AG10803 (cell line): ENCODE measurements at regions not wholly inside any gene's neighbourhood (a gene's known extent, or its start where the extent isn't known, plus 50 kb on each side); places are given as distances from the start of the nearest gene placed in this dataset.

Source experiments
- DNase-seq: peaks from one replicate; pipeline ENCODE4 v3.0.0; 2010; ENCODE audit warnings: low read depth
- H3K4me3 ChIP-seq: 2 replicates; pipeline ENCODE4 v1.5.1; 2011; ENCODE audit warnings: mild to moderate bottlenecking, low read length, control low read depth
- TF ChIP-seq, protein P1 (sequence below): conservative IDR thresholded peaks from 2 replicates; pipeline ENCODE4 v1.5.1; 2011; ENCODE audit warnings: mild to moderate bottlenecking, low read length, control low read depth, inconsistent platforms

GRCh38 chr10:35921866-35922350 lies 279.8 kb upstream of the FZD8 start:
- no peak overlapping the region for H3K4me3 ChIP-seq
- DNase-seq = no peak
- TF ChIP-seq, protein P1, sequence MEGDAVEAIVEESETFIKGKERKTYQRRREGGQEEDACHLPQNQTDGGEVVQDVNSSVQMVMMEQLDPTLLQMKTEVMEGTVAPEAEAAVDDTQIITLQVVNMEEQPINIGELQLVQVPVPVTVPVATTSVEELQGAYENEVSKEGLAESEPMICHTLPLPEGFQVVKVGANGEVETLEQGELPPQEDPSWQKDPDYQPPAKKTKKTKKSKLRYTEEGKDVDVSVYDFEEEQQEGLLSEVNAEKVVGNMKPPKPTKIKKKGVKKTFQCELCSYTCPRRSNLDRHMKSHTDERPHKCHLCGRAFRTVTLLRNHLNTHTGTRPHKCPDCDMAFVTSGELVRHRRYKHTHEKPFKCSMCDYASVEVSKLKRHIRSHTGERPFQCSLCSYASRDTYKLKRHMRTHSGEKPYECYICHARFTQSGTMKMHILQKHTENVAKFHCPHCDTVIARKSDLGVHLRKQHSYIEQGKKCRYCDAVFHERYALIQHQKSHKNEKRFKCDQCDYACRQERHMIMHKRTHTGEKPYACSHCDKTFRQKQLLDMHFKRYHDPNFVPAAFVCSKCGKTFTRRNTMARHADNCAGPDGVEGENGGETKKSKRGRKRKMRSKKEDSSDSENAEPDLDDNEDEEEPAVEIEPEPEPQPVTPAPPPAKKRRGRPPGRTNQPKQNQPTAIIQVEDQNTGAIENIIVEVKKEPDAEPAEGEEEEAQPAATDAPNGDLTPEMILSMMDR = no peak

GRCh38 chr10:35916791-35917190 lies 274.7 kb upstream of the FZD8 start:
- TF ChIP-seq, protein P1 = peak; percentile 28; the same call in 1 of the 2 replicates
- H3K4me3 ChIP-seq = no peak overlapping the region
- peak; percentile 21 for DNase-seq

- DNase-seq = peak; percentile 61
- no peak overlapping the region for H3K4me3 ChIP-seq
These were observed 271.5 kb upstream of the FZD8 start for GRCh38 chr10:35913628-35914027.

DNA sequence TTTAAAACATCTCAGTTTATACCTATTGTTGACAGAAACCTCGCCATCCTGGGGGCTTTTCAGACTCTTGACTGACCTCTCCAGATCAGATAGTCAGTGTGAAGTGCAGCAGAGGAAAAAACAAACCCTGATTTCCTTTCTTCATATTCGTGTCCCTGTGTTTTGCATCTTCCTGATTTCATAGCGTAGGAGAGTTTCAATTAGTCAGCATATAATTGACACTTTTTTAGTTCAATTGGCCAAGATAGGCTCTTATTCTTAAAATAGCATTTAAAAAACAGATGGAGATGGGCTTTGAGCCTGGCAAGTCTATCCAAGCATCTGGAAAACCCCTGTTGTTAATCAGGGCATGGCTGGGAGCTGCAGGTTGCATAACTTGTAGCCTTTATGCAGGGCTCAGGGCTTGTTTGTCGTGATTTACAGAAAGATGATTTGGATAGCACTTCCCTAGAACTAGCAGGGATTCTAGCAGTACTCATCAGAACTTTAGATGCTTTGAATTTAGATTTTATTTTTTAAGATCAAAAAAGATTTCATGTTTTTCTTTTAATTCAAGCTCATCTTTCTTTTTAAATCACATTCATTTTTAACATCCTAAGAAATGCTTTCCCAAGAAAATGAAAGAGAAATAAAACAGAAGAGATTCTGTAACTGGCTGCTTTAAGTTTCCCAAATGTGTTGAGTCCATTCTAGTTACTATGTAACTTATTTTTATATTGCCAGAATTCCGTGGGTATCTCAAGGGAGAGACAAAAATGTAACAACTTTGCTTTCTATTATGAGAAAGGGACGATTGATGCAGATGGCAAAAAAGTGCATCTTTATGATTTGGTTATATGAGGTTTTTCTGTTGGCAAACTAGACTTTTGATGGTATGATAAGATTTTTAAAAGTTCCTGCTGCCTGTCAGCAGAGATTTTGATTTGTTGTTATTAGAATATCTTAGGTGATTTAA lies 270.8 kb upstream of the FZD8 start:
- TF ChIP-seq, protein P1 = no peak
- peak; percentile 84 for DNase-seq

More at GRCh38 chr10:35913628-35914027, 271.5 kb upstream of the FZD8 start:
- TF ChIP-seq, protein P1 = no peak

DNA sequence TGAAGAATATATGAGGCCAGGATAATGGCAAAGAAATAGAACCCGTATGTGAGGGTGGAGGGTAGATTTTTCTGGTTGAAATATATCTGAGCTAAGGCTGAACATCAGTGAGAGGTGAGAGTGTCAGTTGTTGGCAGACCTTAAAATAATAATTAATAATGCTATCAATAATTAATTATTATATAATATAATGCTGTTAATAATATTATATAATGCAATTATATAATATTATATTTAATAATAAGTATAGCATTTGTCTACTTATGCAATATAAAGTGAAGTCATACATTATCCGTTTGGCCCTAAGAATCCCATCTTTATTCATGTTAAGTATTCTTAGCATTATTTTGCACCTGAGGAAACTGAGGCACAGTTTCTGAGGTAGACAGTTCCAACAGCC lies 269.9 kb upstream of the FZD8 start:
- DNase-seq = no peak
- H3K4me3 ChIP-seq = no peak overlapping the region
- TF ChIP-seq, protein P1 = no peak

More for the DNA sequence above, 270.8 kb upstream of the FZD8 start:
- H3K4me3 ChIP-seq = no peak overlapping the region

DNA sequence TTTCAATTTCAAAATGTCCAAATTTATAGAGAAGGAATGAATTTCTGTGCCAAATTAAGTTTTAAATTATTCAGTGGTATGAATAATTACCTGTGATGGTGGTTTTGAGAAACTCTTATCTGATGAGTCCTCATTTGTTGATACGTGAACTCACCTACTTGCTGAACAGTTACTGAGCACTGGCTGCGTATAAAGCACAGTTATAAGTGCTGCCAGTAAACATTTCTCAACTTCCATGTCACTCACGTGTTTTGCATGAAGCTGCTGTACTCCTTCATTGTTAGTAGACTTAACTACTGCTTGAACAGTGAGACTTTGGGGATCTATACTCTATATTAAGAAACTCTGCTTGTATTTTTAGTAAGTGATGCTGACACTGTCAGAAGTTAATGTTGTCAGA lies 269.1 kb upstream of the FZD8 start:
- TF ChIP-seq, protein P1 = no peak
- H3K4me3 ChIP-seq = no peak overlapping the region
- no peak for DNase-seq

GRCh38 chr10:35910234-35910633 lies 268.1 kb upstream of the FZD8 start:
- no peak overlapping the region for H3K4me3 ChIP-seq
- peak; percentile 75 for DNase-seq
- TF ChIP-seq, protein P1 = no peak
